GM18499 (cell line): ENCODE measurements at regions not wholly inside any gene's neighbourhood (a gene's known extent, or its start where the extent isn't known, plus 50 kb on each side); places are given as distances from the start of the nearest gene placed in this dataset.
"Not testable (repeated sequence)": the region's sequence is repeated elsewhere in the genome, so short reads cannot be mapped to it uniquely, and the experiment has no call there.

Experiments used
- ATAC-seq: cut with Tn5 transposase; IDR thresholded peaks from one replicate; pipeline ENCODE4 v1.9.1; 2021; ENCODE audit warnings: moderate number of reproducible peaks; ENCODE audit not compliant: insufficient read depth, unreplicated experiment

DNA sequence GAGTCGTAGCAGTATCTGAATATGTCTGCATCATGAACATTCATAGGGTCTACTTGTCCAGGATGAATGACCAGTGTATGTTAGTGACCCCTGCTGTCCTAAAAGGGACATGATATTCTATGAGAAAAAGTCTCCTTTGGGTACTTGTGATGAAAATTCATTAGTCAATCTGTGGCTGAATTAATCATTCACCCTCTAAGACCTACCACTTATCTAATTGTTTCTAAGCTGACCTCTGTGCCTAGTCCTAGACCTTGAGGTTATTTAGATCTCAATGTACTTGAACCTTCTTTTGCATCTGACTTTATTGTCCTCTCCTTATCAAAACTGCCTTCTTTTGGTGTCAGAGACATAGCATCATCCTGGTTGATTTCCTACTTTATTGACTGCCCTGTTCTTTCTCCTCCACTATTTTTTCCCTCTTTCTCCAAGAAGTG lies 799.3 kb downstream of the DIPK2A start:
- ATAC-seq: no peak

DNA sequence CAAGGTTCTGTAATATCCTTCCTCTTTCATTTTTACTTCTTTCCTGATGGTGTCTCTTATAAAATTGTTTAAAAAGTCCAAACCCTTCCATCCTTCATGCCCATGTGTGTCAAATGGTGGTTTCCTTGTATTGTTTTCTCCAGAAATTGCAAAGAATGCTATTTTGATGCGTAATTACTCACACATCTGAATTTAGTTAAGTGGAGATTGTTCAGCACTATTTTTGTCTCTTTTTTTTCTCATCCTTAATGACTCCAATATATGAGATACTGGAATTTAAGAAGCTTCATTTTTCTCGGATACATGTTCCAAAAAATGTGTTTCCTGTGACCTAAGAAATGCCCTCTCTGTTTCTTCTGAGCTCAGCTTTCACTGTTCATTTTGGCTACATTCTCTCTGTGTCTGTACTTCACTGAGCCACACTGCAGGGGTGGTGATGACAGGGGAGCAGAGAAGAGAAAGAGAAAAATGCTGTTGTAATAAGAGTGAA lies 799.8 kb downstream of the DIPK2A start:
- ATAC-seq: no peak

- ATAC-seq: no peak
These were observed 800.7 kb downstream of the DIPK2A start for GRCh38 chr3:144772372-144772771.

- no peak for ATAC-seq
These were observed 801.7 kb downstream of the DIPK2A start for GRCh38 chr3:144773350-144773749.

DNA sequence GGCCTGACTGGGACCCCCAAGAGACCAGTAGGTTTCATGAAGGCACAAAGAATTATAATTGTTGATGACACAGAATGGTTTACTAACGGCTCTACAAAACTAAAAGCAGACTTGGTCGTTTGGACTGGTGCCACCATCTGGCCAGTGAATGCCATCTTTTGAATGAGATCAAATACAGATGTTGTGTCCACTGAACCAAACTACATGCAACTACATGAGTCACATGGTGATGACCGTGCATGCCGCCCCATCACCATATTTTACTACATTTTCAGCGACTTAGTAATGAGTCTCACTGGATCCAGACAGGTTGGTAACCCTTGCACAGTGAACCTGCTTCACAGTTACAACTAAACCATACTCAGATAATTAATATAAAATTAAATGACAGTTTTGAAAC lies 803.3 kb downstream of the DIPK2A start:
- no peak for ATAC-seq

GRCh38 chr3:144775551-144775950 lies 803.9 kb downstream of the DIPK2A start:
- ATAC-seq: no peak

DNA sequence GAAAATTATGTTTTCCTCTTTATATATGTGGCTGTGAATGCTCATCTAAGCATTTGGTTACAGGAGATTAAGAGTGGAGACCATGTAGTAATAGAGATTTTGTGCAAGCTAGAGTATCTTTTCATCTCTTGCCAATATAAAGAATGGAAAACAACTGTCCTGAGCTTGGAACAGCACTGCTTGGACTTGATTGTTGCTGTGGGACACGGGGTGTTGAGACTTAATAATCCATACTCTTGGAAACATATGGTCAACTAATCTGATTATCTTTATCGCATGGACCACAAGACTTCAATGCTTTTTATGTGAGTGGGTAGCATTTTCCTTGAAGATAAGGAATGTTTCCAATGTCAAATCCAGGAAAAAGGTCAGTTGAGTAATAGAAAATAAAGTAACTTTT lies 806.3 kb downstream of the DIPK2A start:
- ATAC-seq: no peak

- ATAC-seq: no peak
These were observed 819.4 kb downstream of the DIPK2A start for GRCh38 chr3:144791034-144791433.

DNA sequence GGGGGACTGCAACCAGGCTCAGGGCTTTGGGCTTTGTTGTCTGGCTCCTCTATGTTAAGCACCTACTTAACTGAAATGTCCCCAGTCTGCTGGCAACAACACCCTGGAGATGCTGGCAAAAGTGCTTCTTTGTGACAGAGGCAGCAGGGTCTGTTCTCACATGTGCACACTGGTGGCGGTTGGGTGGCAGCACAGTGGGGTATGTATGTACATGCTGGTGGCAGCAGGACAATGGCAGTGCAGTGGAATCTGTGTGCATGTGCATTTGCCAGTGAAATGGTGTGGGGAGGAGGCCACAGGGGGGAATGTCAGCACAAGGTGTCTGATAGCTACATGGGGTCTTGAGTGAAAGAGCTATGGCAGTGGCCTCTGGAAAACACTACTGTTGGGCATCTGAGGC lies 830.3 kb downstream of the DIPK2A start:
- no peak for ATAC-seq

DNA sequence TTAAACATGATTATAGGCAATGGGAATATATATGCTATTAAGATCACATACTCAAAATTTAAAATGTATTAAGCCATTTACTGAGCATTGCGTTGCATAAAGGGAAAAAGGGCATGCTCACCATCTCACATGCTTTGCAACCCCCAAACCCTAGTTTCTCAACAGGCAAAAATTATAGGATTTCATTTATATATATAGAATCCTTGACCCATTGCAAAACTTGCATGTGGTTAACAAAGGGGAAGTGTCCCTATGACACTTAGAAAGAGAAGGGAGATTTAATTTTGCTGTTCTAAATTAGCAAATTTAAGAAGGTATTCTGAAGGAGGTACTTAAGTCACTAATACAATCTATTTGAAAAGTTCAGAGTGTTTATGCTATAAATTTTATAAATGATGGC lies 837.8 kb downstream of the DIPK2A start:
- ATAC-seq: no peak

DNA sequence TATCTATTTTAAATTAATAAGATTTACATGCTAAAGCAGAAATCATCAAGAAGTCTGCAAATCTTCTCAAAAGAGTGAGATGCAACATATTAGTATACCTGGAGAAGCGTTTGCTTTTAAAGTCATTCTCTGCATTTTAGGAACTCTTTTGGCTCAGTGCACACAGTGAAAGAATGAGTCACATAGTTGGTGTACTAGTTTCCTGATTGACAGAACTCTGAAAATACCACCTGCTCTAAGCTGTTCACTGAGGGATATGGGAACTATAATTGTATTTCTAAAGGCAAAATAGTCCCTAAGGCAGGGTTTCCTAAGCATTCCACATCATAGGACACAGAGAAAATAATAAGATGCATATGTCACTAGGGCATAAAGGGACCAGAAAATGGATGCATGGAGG lies 838.5 kb downstream of the DIPK2A start:
- ATAC-seq: peak; percentile 95

GRCh38 chr3:144815655-144816054 lies 844.0 kb downstream of the DIPK2A start:
- ATAC-seq: no peak

- ATAC-seq: no peak
These were observed 844.7 kb downstream of the DIPK2A start for GRCh38 chr3:144816323-144816722.

DNA sequence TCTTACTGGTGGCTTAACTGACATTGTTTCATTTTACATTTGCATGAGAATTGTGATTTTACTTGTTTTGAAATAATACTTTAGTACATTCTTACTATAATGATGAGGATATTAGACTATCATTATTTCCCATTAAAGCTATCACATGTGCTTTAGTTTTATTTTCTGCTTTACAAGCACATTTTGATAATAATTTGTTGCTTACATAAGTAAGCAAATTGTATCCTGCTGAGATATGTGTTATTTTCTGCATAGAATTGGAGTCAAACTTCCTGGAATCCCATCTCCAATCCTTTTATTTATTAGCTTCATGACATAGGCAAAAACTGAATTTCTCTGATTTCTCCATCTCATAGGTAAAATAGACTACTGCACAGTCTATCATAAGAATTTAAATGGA lies 847.4 kb downstream of the DIPK2A start:
- no peak for ATAC-seq

DNA sequence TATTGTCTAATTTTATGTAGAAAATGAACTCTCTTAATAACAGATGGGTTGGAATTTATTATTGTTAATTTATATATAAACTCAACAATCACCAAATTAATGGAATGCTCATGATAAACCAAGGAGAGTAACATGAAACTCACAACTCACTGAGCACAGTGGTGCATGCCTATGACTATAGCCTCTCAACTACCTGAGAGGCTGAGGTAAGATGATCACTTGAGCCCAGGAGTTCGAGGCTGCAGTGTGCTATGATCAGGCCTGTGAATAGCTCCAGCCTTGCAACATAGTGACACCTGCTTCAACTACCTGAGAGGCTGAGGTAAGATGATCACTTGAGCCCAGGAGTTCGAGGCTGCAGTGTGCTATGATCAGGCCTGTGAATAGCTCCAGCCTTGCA lies 848.6 kb downstream of the DIPK2A start:
- not testable (repeated sequence) for ATAC-seq

DNA sequence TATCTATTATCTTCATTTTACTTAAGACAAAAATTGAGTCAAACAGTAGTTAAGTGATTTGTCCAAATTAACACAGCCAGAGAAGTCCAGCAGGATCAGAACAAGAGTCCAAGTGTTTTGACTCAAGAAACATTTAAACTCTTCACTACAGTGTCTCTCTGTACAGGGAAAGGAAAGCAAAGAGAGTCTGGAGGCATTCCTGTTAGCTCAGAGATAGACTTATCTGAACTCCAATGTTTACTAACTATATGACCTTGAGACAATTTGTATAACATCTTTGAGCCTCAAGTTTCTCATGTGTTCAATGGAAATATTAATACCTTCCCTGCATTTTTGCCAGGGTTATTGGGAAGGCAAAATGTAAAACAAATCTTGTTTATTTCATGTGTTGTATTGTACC lies 849.1 kb downstream of the DIPK2A start:
- no peak for ATAC-seq

DNA sequence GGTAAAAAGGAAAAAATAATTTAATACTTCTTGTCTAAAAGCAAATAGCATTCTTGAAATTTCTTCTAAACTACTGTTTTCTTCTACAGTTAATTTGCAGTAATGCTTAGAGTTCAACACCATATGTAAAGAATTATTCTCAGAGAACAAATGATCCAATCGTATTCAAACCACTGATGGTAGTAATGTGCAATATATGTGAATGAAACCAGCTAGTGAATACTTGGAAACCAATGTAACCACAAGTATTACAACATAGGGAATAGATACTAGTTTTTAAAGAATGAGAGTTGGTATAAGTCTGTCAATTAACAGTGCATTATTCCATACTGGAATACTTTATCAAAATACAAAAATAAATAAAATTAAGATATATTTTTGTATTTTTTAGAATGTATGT lies 850.0 kb downstream of the DIPK2A start:
- ATAC-seq: no peak

DNA sequence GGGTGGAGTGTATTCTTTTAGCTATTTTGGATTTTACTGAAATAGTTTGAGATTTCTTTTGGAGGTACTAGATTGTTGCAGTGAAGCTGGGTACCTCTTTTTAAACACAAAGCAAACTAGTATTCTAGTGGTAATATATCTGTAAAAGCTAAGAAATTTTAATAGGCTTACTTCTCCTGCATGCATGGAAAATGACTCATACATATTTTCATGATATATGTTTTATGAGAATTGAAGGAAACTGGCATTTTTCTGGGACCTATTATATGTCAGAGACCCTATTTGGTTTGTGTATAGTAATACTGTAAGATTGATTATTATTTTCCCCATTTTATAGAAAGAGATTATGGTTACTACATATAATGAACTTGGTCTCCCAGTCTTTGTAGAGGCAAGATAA lies 851.0 kb downstream of the DIPK2A start:
- ATAC-seq: no peak

- ATAC-seq: no peak
These were observed 860.5 kb downstream of the DIPK2A start for GRCh38 chr3:144831955-144832716.

DNA sequence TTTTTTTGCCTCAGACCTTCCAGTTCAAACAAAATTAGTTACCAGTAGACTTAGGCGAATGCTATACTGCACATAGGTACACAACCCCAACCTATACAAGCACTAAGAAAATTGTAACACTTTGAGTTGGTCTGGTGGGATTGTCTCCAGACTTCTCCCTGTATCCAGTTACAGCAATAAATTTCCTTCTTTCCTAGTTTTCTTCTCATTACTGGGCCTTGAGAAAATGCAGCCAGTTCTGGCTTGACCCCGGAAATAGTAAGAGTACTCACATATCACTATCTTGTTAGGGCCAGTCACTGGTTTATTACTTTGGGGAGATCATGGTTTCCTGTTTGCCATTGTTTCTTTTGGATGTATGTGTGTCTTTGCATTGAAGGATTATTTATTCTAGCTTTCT lies 868.4 kb downstream of the DIPK2A start:
- ATAC-seq: no peak

DNA sequence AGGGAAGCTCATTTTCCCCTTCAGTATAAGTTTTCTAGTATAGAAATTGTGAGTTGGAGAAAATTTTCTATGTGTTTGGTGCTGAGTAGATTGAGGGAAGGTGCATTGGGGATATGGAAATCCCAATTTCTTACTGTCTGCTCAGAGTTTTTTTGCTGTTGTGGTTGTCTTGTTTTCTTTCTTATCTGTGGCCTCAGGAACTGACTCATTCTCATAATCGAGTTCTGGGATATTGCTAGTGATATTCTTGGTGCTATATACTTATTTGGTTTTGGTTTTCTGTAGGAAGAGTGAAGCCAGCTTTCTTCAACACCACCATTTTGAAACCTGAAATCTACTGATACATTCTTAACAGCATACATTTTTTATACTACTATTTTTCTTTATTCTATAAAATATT lies 869.2 kb downstream of the DIPK2A start:
- no peak for ATAC-seq

- ATAC-seq: no peak
These were observed 871.5 kb downstream of the DIPK2A start for GRCh38 chr3:144843099-144843498.
